Esophagus squamous epithelium (tissue), 4 donors: ENCODE measurements at regions not wholly inside any gene's neighbourhood (a gene's known extent, or its start where the extent isn't known, plus 50 kb on each side); places are given as distances from the start of the nearest gene placed in this dataset.

Source experiments
- CTCF ChIP-seq, 6 experiments: fragments of 450-650 bp in 4 of 6; fragments of 200-600 bp in 2 of 6; sonication (generic) in 2 of 6; IDR thresholded peaks; one replicate each; pipeline ENCODE4 v1.5.1; 2016 to 2019; ENCODE audit warnings: antibody characterized with exemption in 6 of 6, mild to moderate bottlenecking in 4 of 6, moderate library complexity in 4 of 6
- POLR2A ChIP-seq, 4 donors: fragments of 450-650 bp; IDR thresholded peaks; one replicate each; pipeline ENCODE4 v1.6.1; 2017; ENCODE audit warnings: antibody characterized with exemption in 4 of 4, mild to moderate bottlenecking in 4 of 4, moderate library complexity in 3 of 4

GRCh38 chr7:42543953-42544352, 306.9 kb upstream of the GLI3 start:
- TF ChIP-seq CTCF (IDR thresholded peaks at IDR 0.05), result no peak
- TF ChIP-seq POLR2A (IDR thresholded peaks at IDR 0.05), result no peak
